ENCODE measurements at regions not wholly inside any gene's neighbourhood (a gene's known extent, or its start where the extent isn't known, plus 50 kb on each side); places are given as distances from the start of the nearest gene placed in this dataset.
"Not testable (repeated sequence)": the region's sequence is repeated elsewhere in the genome, so short reads cannot be mapped to it uniquely, and the experiment has no call there.

GRCh38 chr14:66306101-66306500 lies 180.1 kb upstream of the CCDC196 start:
- no peak for DNase-seq

- no peak for DNase-seq
These were observed 175.1 kb upstream of the CCDC196 start for GRCh38 chr14:66311058-66311457.

- peak; percentile 20 for DNase-seq
These were observed 174.2 kb upstream of the CCDC196 start for GRCh38 chr14:66311990-66312389.

GRCh38 chr14:66312451-66312850 lies 173.7 kb upstream of the CCDC196 start:
- DNase-seq: no peak

- no peak for DNase-seq
These were observed 171.1 kb upstream of the CCDC196 start for GRCh38 chr14:66315098-66315497.

- no peak for DNase-seq
These were observed 170.6 kb upstream of the CCDC196 start for GRCh38 chr14:66315548-66315947.

- no peak for DNase-seq
These were observed 163.6 kb upstream of the CCDC196 start for GRCh38 chr14:66322564-66322963.

GRCh38 chr14:66330228-66330627 lies 155.9 kb upstream of the CCDC196 start:
- DNase-seq: no peak

- DNase-seq: no peak
These were observed 155.3 kb upstream of the CCDC196 start for GRCh38 chr14:66330916-66331315.

GRCh38 chr14:66333293-66333692 lies 152.9 kb upstream of the CCDC196 start:
- not testable (repeated sequence) for DNase-seq

- DNase-seq: no peak
These were observed 144.9 kb upstream of the CCDC196 start for GRCh38 chr14:66341239-66341638.

GRCh38 chr14:66345986-66346385 lies 140.2 kb upstream of the CCDC196 start:
- DNase-seq: no peak

- DNase-seq: no peak
These were observed 134.9 kb upstream of the CCDC196 start for GRCh38 chr14:66351310-66351709.

- peak; percentile 69 for DNase-seq
These were observed 126.7 kb upstream of the CCDC196 start for GRCh38 chr14:66359500-66359899.

- no peak for DNase-seq
These were observed 125.7 kb upstream of the CCDC196 start for GRCh38 chr14:66360366-66360926.

- DNase-seq: no peak
These were observed 125.2 kb upstream of the CCDC196 start for GRCh38 chr14:66361013-66361412.

- no peak for DNase-seq
These were observed 120.8 kb upstream of the CCDC196 start for GRCh38 chr14:66365388-66365787.

- no peak for DNase-seq
These were observed 116.9 kb upstream of the CCDC196 start for GRCh38 chr14:66369157-66369697.

GRCh38 chr14:66371776-66372175 lies 114.4 kb upstream of the CCDC196 start:
- no peak for DNase-seq

- no peak for DNase-seq
These were observed 110.9 kb upstream of the CCDC196 start for GRCh38 chr14:66375046-66375964.

- DNase-seq: no peak
These were observed 108.6 kb upstream of the CCDC196 start for GRCh38 chr14:66377574-66377973.

- no peak for DNase-seq
These were observed 107.3 kb upstream of the CCDC196 start for GRCh38 chr14:66378712-66379505.

- no peak for DNase-seq
These were observed 106.0 kb upstream of the CCDC196 start for GRCh38 chr14:66380143-66380542.
